TTC549 (cell line): ENCODE measurements at regions not wholly inside any gene's neighbourhood (a gene's known extent, or its start where the extent isn't known, plus 50 kb on each side); places are given as distances from the start of the nearest gene placed in this dataset.

Experiments used
- FAIRE-seq: peaks from 2 replicates; lab custom pipeline; 2012; peaks lifted over from hg19 to GRCh38; lab: Jason Lieb, UNC

- no peak for FAIRE-seq
Observed at GRCh38 chr9:13645557-13645956, 366.1 kb upstream of the MPDZ start.

GRCh38 chr9:13644675-13645074 is 365.2 kb upstream of the MPDZ start:
- no peak for FAIRE-seq

- no peak for FAIRE-seq
Observed at GRCh38 chr9:13642646-13643045, 363.2 kb upstream of the MPDZ start.

- FAIRE-seq = no peak
Observed at GRCh38 chr9:13629067-13629466, 349.6 kb upstream of the MPDZ start.

- no peak for FAIRE-seq
Observed at GRCh38 chr9:13628526-13628925, 349.0 kb upstream of the MPDZ start.

GRCh38 chr9:13627502-13627901 is 348.0 kb upstream of the MPDZ start:
- no peak for FAIRE-seq

GRCh38 chr9:13627071-13627470 is 347.6 kb upstream of the MPDZ start:
- FAIRE-seq = no peak

- FAIRE-seq = no peak
Observed at GRCh38 chr9:13626601-13627000, 347.1 kb upstream of the MPDZ start.

GRCh38 chr9:13621872-13622564 is 342.5 kb upstream of the MPDZ start:
- no peak for FAIRE-seq

- FAIRE-seq = no peak
Observed at GRCh38 chr9:13616491-13617035, 337.1 kb upstream of the MPDZ start.

- FAIRE-seq = no peak
Observed at GRCh38 chr9:13615660-13616490, 336.4 kb upstream of the MPDZ start.

- no peak for FAIRE-seq
Observed at GRCh38 chr9:13614060-13614459, 334.6 kb upstream of the MPDZ start.

- FAIRE-seq = no peak
Observed at GRCh38 chr9:13613296-13613695, 333.8 kb upstream of the MPDZ start.

- FAIRE-seq = no peak
Observed at GRCh38 chr9:13608451-13608850, 329.0 kb upstream of the MPDZ start.

GRCh38 chr9:13607481-13608441 is 328.3 kb upstream of the MPDZ start:
- no peak for FAIRE-seq

GRCh38 chr9:13606586-13606985 is 327.1 kb upstream of the MPDZ start:
- FAIRE-seq = no peak

- FAIRE-seq = no peak
Observed at GRCh38 chr9:13603921-13604320, 324.4 kb upstream of the MPDZ start.

- no peak for FAIRE-seq
Observed at GRCh38 chr9:13598738-13599137, 319.2 kb upstream of the MPDZ start.

GRCh38 chr9:13597427-13597826 is 317.9 kb upstream of the MPDZ start:
- FAIRE-seq = no peak

- FAIRE-seq = no peak
Observed at GRCh38 chr9:13597004-13597403, 317.5 kb upstream of the MPDZ start.

GRCh38 chr9:13596383-13596970 is 317.0 kb upstream of the MPDZ start:
- FAIRE-seq = no peak

GRCh38 chr9:13590996-13591395 is 311.5 kb upstream of the MPDZ start:
- no peak for FAIRE-seq
